H9 (cell line): ENCODE measurements at regions not wholly inside any gene's neighbourhood (a gene's known extent, or its start where the extent isn't known, plus 50 kb on each side); places are given as distances from the start of the nearest gene placed in this dataset.

ENCODE experiments used
- DNase-seq: peaks from one replicate; pipeline ENCODE4 v3.0.0-alpha.2; 2017
- H2AFZ ChIP-seq: one replicate; pipeline ENCODE4 v1.6.1; 2013; ENCODE audit warnings: mild to moderate bottlenecking, low read length, control low read depth, moderate library complexity
- H2AK5ac ChIP-seq: 2 replicates; pipeline ENCODE4 v1.6.1; 2013; ENCODE audit warnings: low read length, control low read depth, mixed read lengths; ENCODE audit not compliant: insufficient read length
- H2BK120ac ChIP-seq: one replicate; pipeline ENCODE4 v1.6.1; 2013; ENCODE audit warnings: low read depth, mild to moderate bottlenecking, low read length, control low read depth, inconsistent platforms; ENCODE audit not compliant: poor library complexity, severe bottlenecking
- H2BK12ac ChIP-seq: 2 replicates; pipeline ENCODE4 v1.6.1; 2013; ENCODE audit warnings: low read length, control low read depth, mixed read lengths, low read depth; ENCODE audit not compliant: insufficient read length
- H2BK15ac ChIP-seq: 2 replicates; pipeline ENCODE4 v1.6.1; 2013; ENCODE audit warnings: low read depth, low read length, control low read depth
- H2BK20ac ChIP-seq: one replicate; pipeline ENCODE4 v1.6.1; 2013; ENCODE audit warnings: low read depth, mild to moderate bottlenecking, low read length, control low read depth, inconsistent platforms; ENCODE audit not compliant: poor library complexity, severe bottlenecking
- H2BK5ac ChIP-seq: 2 replicates; pipeline ENCODE4 v1.6.1; 2013; ENCODE audit warnings: low read length, control low read depth, mixed read lengths; ENCODE audit not compliant: insufficient read length
- H3K14ac ChIP-seq: 2 replicates; pipeline ENCODE4 v1.6.1; 2013; ENCODE audit warnings: low read length, control low read depth; ENCODE audit not compliant: insufficient read depth
- H3K18ac ChIP-seq: 2 replicates; pipeline ENCODE4 v1.6.1; 2013; ENCODE audit warnings: low read depth, mild to moderate bottlenecking, mixed read lengths, low read length, control low read depth; ENCODE audit not compliant: insufficient read length
- H3K23ac ChIP-seq: 2 replicates; pipeline ENCODE4 v1.6.1; 2013; ENCODE audit warnings: low read length, control low read depth, mixed read lengths, low read depth; ENCODE audit not compliant: insufficient read length
- H3K23me2 ChIP-seq: 2 replicates; pipeline ENCODE4 v1.6.1; 2013; ENCODE audit warnings: low read depth, mild to moderate bottlenecking, mixed read lengths, low read length, control low read depth; ENCODE audit not compliant: insufficient read length, poor library complexity, severe bottlenecking
- H3K27ac ChIP-seq: 2 replicates; pipeline ENCODE4 v1.5.1; 2013; ENCODE audit warnings: low read length, control low read depth, mixed read lengths, low read depth; ENCODE audit not compliant: insufficient read length
- H3K27me3 ChIP-seq: 2 replicates; pipeline ENCODE4 v1.6.1; 2013; ENCODE audit warnings: low read length, control low read depth, inconsistent platforms; ENCODE audit not compliant: insufficient read depth
- H3K4ac ChIP-seq: 2 replicates; pipeline ENCODE4 v1.6.1; 2013; ENCODE audit warnings: low read depth, mild to moderate bottlenecking, control low read depth, inconsistent platforms, low read length, moderate library complexity
- H3K4me1 ChIP-seq: 2 replicates; pipeline ENCODE4 v1.6.1; 2013; ENCODE audit warnings: low read length, control low read depth, inconsistent platforms; ENCODE audit not compliant: insufficient read depth
- H3K4me2 ChIP-seq: 2 replicates; pipeline ENCODE4 v1.6.1; 2013; ENCODE audit warnings: low read length, control low read depth, mixed read lengths; ENCODE audit not compliant: insufficient read length, insufficient read depth
- H3K56ac ChIP-seq: 2 replicates; pipeline ENCODE4 v1.6.1; 2013; ENCODE audit warnings: low read depth, mild to moderate bottlenecking, mixed read lengths, low read length, control low read depth; ENCODE audit not compliant: insufficient read length
- H3K79me1 ChIP-seq: 2 replicates; pipeline ENCODE4 v1.6.1; 2013; ENCODE audit warnings: low read depth, mild to moderate bottlenecking, moderate library complexity, low read length, control low read depth, inconsistent platforms; ENCODE audit not compliant: insufficient read depth, poor library complexity, severe bottlenecking
- H3K79me2 ChIP-seq: 2 replicates; pipeline ENCODE4 v1.6.1; 2013; ENCODE audit warnings: low read length, control low read depth, inconsistent platforms; ENCODE audit not compliant: insufficient read depth
- H3K9ac ChIP-seq: 2 replicates; pipeline ENCODE4 v1.6.1; 2013; ENCODE audit warnings: low read length, control low read depth, mixed read lengths; ENCODE audit not compliant: insufficient read length; ENCODE audit errors: extremely low read depth
- H3K9me3 ChIP-seq: one replicate; pipeline ENCODE4 v1.6.1; 2013; ENCODE audit warnings: low read depth, low read length, inconsistent platforms; ENCODE audit not compliant: control insufficient read depth
- H3T11ph ChIP-seq: one replicate; pipeline ENCODE4 v1.6.1; 2013; ENCODE audit warnings: mild to moderate bottlenecking, low read length, control low read depth, inconsistent platforms
- H4K20me1 ChIP-seq: one replicate; pipeline ENCODE4 v1.6.1; 2013; ENCODE audit not compliant: control insufficient read depth, insufficient read length, insufficient read depth
- H4K5ac ChIP-seq: 2 replicates; pipeline ENCODE4 v1.6.1; 2013; ENCODE audit warnings: low read depth, mild to moderate bottlenecking, mixed read lengths, low read length, control low read depth; ENCODE audit not compliant: insufficient read length
- H4K8ac ChIP-seq: replicated peaks from 2 replicates; pipeline ENCODE4 v1.6.1; 2013; ENCODE audit warnings: low read length, control low read depth, mixed read lengths, low read depth; ENCODE audit not compliant: insufficient read length
- H4K91ac ChIP-seq: 2 replicates; pipeline ENCODE4 v1.6.1; 2013; ENCODE audit warnings: low read depth, mild to moderate bottlenecking, moderate library complexity, mixed read lengths, low read length, control low read depth; ENCODE audit not compliant: insufficient read length
- H3K27ac Mint-ChIP-seq, 3 experiments: 2 replicates in 2 of 3; 3 replicates in 1 of 3; pipeline ENCODE4 v1.8.0; 2020 to 2021; ENCODE audit warnings: mixed read lengths in 3 of 3, mild to moderate bottlenecking in 1 of 3, moderate library complexity in 1 of 3
- H3K27me3 Mint-ChIP-seq: 2 replicates; pipeline ENCODE4 v1.8.0; 2021; ENCODE audit warnings: low read depth, mild to moderate bottlenecking, moderate library complexity, mixed read lengths
- H3K36me3 Mint-ChIP-seq, 3 experiments: 2 replicates in 2 of 3; 3 replicates in 1 of 3; pipeline ENCODE4 v1.8.0; 2020 to 2021; ENCODE audit warnings: low read depth in 3 of 3, mixed read lengths in 3 of 3; ENCODE audit not compliant: insufficient read depth in 1 of 3
- H3K4me1 Mint-ChIP-seq, 2 experiments: 2 replicates each; pipeline ENCODE4 v1.8.0; 2020; ENCODE audit warnings: mixed read lengths in 2 of 2
- H3K4me3 Mint-ChIP-seq, 2 experiments: 2 replicates in 1 of 2; 3 replicates in 1 of 2; pipeline ENCODE4 v1.8.0; 2020 to 2021; ENCODE audit warnings: mild to moderate bottlenecking in 2 of 2, mixed read lengths in 2 of 2, moderate library complexity in 1 of 2
- H3K9me3 Mint-ChIP-seq, 2 experiments: 2 replicates in 1 of 2; 3 replicates in 1 of 2; pipeline ENCODE4 v1.8.0; 2020; ENCODE audit warnings: mild to moderate bottlenecking in 2 of 2, mixed read lengths in 2 of 2, moderate library complexity in 1 of 2
- WGBS: extraction: QIAGEN DNeasy Blood & Tissue Kit; methylation state at CpG from one replicate; pipeline ENCODE4 v1.1.7; 2013; ENCODE audit warnings: missing lambda C conversion rate, low lambda C conversion rate, mixed read lengths; ENCODE audit not compliant: insufficient read length; ENCODE audit errors: extremely low coverage; 5-methylcytosine and 5-hydroxymethylcytosine counted together
- TF ChIP-seq, protein P1 (sequence below): fragments of 200-600 bp; sonication (generic); conservative IDR thresholded peaks from 3 replicates; pipeline ENCODE4 v1.8.0; 2021; ENCODE audit warnings: antibody characterized with exemption, mild to moderate bottlenecking

DNA sequence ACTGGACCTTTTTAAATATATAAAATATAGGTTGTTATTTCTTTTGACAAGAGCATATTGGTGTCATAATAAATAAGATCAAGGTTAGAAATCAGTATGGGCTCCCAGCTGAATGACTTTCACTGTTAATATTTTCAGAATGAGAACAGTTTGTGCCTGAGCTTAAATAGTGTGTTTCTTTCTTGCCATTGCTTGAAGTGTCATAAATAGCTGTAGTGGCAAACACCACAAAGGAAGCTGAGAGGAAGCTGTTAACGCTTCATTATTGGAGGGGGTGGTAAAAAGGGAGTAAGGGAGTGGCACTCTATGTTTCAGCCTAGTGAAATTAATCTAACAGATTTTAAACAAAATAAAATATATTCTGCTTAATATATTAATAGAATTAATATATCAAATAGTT is 1089.8 kb upstream of the NCAM2 start:
- Histone ChIP-seq H4K91ac (no peak overlapping the region), H3K9ac (no peak overlapping the region), H2AFZ (no peak overlapping the region), H3K14ac (no peak overlapping the region), H3K4me1 (no peaks in the 10 kb centered on the region), H3K27ac (no peak overlapping the region), H3K79me1 (no peaks in the 10 kb centered on the region), H4K20me1 (no peaks in the 10 kb centered on the region), H2AK5ac (no peak overlapping the region), H3K23me2 (no peaks in the 10 kb centered on the region), H2BK12ac (no peak overlapping the region), H3K79me2 (no peaks in the 10 kb centered on the region), H3K4me2 (no peak overlapping the region), H3T11ph (no peak overlapping the region), H3K4ac (no peak overlapping the region), H2BK120ac (no peak overlapping the region), H4K8ac (no peak overlapping the region), H3K23ac (no peak overlapping the region), H2BK15ac (no peak overlapping the region), H4K5ac (no peak overlapping the region), H3K27me3 (no peaks in the 10 kb centered on the region), H2BK5ac (no peak overlapping the region), H3K9me3 (no peaks in the 10 kb centered on the region), H3K56ac (no peak overlapping the region), H3K18ac (no peak overlapping the region), H2BK20ac (no peak overlapping the region)
- no peaks in the 10 kb centered on the region for H3K9me3 Mint-ChIP-seq
- no peak overlapping the region for H3K27ac Mint-ChIP-seq
- H3K27me3 Mint-ChIP-seq, result no peaks in the 10 kb centered on the region
- H3K4me1 Mint-ChIP-seq, result no peaks in the 10 kb centered on the region
- no peaks in the 10 kb centered on the region for H3K36me3 Mint-ChIP-seq
- WGBS, result no CpG with 5 or more reads among the region's 1 CpG
- H3K4me3 Mint-ChIP-seq, result no peak overlapping the region
- no peak for DNase-seq
- TF ChIP-seq, protein P1, sequence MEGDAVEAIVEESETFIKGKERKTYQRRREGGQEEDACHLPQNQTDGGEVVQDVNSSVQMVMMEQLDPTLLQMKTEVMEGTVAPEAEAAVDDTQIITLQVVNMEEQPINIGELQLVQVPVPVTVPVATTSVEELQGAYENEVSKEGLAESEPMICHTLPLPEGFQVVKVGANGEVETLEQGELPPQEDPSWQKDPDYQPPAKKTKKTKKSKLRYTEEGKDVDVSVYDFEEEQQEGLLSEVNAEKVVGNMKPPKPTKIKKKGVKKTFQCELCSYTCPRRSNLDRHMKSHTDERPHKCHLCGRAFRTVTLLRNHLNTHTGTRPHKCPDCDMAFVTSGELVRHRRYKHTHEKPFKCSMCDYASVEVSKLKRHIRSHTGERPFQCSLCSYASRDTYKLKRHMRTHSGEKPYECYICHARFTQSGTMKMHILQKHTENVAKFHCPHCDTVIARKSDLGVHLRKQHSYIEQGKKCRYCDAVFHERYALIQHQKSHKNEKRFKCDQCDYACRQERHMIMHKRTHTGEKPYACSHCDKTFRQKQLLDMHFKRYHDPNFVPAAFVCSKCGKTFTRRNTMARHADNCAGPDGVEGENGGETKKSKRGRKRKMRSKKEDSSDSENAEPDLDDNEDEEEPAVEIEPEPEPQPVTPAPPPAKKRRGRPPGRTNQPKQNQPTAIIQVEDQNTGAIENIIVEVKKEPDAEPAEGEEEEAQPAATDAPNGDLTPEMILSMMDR, result no peak
